ENCODE measurements at regions not wholly inside any gene's neighbourhood (a gene's known extent, or its start where the extent isn't known, plus 50 kb on each side); places are given as distances from the start of the nearest gene placed in this dataset.
"Not testable (repeated sequence)": the region's sequence is repeated elsewhere in the genome, so short reads cannot be mapped to it uniquely, and the experiment has no call there.

- Histone ChIP-seq H3K9me3 (no peaks in the 10 kb centered on the region), H3K36me3 (no peaks in the 10 kb centered on the region), H3K4me1 (no peaks in the 10 kb centered on the region), H3K27ac (no peak overlapping the region), H3K4me3 (no peak overlapping the region), H3K27me3 (no peaks in the 10 kb centered on the region)
- intact Hi-C loops (cut with DNase I; ENCODE audit: low total_unique reads) = no loop called here
- no peak for DNase-seq
- no peak for TF ChIP-seq POLR2A (IDR thresholded peaks at IDR 0.05)
- TF ChIP-seq CTCF (IDR thresholded peaks at IDR 0.05) = no peak
Measured at GRCh38 chr12:17588968-17589367, 501.0 kb downstream of the RERGL start.

- H3K4me3 ChIP-seq = no peak overlapping the region
- H3K9me3 ChIP-seq = no peaks in the 10 kb centered on the region
- no peaks in the 10 kb centered on the region for H3K36me3 ChIP-seq
- TF ChIP-seq POLR2A (IDR thresholded peaks at IDR 0.05) = no peak
- no peak for TF ChIP-seq CTCF (IDR thresholded peaks at IDR 0.05)
- no peak for DNase-seq
- no peaks in the 10 kb centered on the region for H3K4me1 ChIP-seq
- H3K27me3 ChIP-seq = no peaks in the 10 kb centered on the region
- intact Hi-C loops (cut with DNase I; ENCODE audit: low total_unique reads) = no loop called here
- H3K27ac ChIP-seq = no peak overlapping the region
Measured at GRCh38 chr12:17579205-17580026, 510.6 kb downstream of the RERGL start.

GRCh38 chr12:17577405-17577804 lies 512.6 kb downstream of the RERGL start:
- TF ChIP-seq CTCF (IDR thresholded peaks at IDR 0.05) (no peak), POLR2A (IDR thresholded peaks at IDR 0.05) (no peak)
- DNase-seq = no peak
- no peak overlapping the region for H3K27ac ChIP-seq
- H3K9me3 ChIP-seq = no peaks in the 10 kb centered on the region
- H3K4me3 ChIP-seq = no peak overlapping the region
- intact Hi-C loops (cut with DNase I; ENCODE audit: low total_unique reads) = no loop called here
- no peaks in the 10 kb centered on the region for H3K4me1 ChIP-seq
- H3K36me3 ChIP-seq = no peaks in the 10 kb centered on the region
- no peaks in the 10 kb centered on the region for H3K27me3 ChIP-seq

- H3K4me3 ChIP-seq = no peak overlapping the region
- TF ChIP-seq CTCF (IDR thresholded peaks at IDR 0.05) (no peak), POLR2A (IDR thresholded peaks at IDR 0.05) (no peak)
- no peaks in the 10 kb centered on the region for H3K27me3 ChIP-seq
- H3K9me3 ChIP-seq = no peaks in the 10 kb centered on the region
- DNase-seq = no peak
- H3K4me1 ChIP-seq = no peaks in the 10 kb centered on the region
- no peaks in the 10 kb centered on the region for H3K36me3 ChIP-seq
- intact Hi-C loops (cut with DNase I; ENCODE audit: low total_unique reads) = no loop called here
- no peak overlapping the region for H3K27ac ChIP-seq
Measured at GRCh38 chr12:17572250-17572649, 517.7 kb downstream of the RERGL start.

GRCh38 chr12:17571047-17571446 lies 518.9 kb downstream of the RERGL start:
- Histone ChIP-seq H3K27me3 (no peaks in the 10 kb centered on the region), H3K9me3 (no peaks in the 10 kb centered on the region), H3K27ac (no peak overlapping the region), H3K4me1 (no peaks in the 10 kb centered on the region), H3K36me3 (no peaks in the 10 kb centered on the region), H3K4me3 (no peak overlapping the region)
- intact Hi-C loops (cut with DNase I; ENCODE audit: low total_unique reads) = no loop called here
- no peak for DNase-seq
- TF ChIP-seq POLR2A (IDR thresholded peaks at IDR 0.05) (no peak), CTCF (IDR thresholded peaks at IDR 0.05) (no peak)

GRCh38 chr12:17564630-17565029 lies 525.4 kb downstream of the RERGL start:
- H3K9me3 ChIP-seq; H3K27me3 ChIP-seq; DNase-seq; H3K4me3 ChIP-seq; H3K36me3 ChIP-seq; intact Hi-C loops (cut with DNase I; ENCODE audit: low total_unique reads); H3K27ac ChIP-seq; H3K4me1 ChIP-seq: not testable (repeated sequence)

Measured in uterus (tissue), 3 donors.